Activated naive CD4-positive, alpha-beta T cell treated with anti-CD3 and anti-CD28 coated beads, Interleukin-2, amount 10 ng/mL, durations not matched to agents 7 days and 5 days (primary cell): ENCODE measurements at regions not wholly inside any gene's neighbourhood (a gene's known extent, or its start where the extent isn't known, plus 50 kb on each side); places are given as distances from the start of the nearest gene placed in this dataset.

Source experiments
- CTCF ChIA-PET: fragments of 350-600 bp; sonication (Branson Sonifier 250); formaldehyde crosslinking; loops from one replicate; lab custom pipeline; 2021; ENCODE audit warnings: antibody characterized with exemption; lab: Charles Lee
- DNase-seq: peaks from one replicate; pipeline ENCODE4 v3.0.0-alpha.2; 2020
- H3K27ac Mint-ChIP-seq: one replicate; pipeline ENCODE4 v1.8.0; 2021; ENCODE audit warnings: mild to moderate bottlenecking, moderate library complexity, mixed read lengths
- H3K27me3 Mint-ChIP-seq: one replicate; pipeline ENCODE4 v1.8.0; 2021; ENCODE audit warnings: mild to moderate bottlenecking, mixed read lengths
- H3K36me3 Mint-ChIP-seq: one replicate; pipeline ENCODE4 v1.8.0; 2021; ENCODE audit warnings: mixed read lengths
- H3K4me1 Mint-ChIP-seq: one replicate; pipeline ENCODE4 v1.8.0; 2021; ENCODE audit warnings: mixed read lengths
- H3K4me3 Mint-ChIP-seq: one replicate; pipeline ENCODE4 v1.8.0; 2021; ENCODE audit warnings: mild to moderate bottlenecking, moderate library complexity, mixed read lengths
- H3K9me3 Mint-ChIP-seq: one replicate; pipeline ENCODE4 v1.8.0; 2021; ENCODE audit warnings: mixed read lengths

- no peaks in the 10 kb centered on the region for H3K9me3 Mint-ChIP-seq
- no peak overlapping the region for H3K4me3 Mint-ChIP-seq
- no peaks in the 10 kb centered on the region for H3K4me1 Mint-ChIP-seq
- no peak overlapping the region for H3K27ac Mint-ChIP-seq
- CTCF ChIA-PET: no interaction called here
- H3K36me3 Mint-ChIP-seq: no peaks in the 10 kb centered on the region
- H3K27me3 Mint-ChIP-seq: no peaks in the 10 kb centered on the region
- DNase-seq: no peak
These were observed 66.0 kb upstream of the KIF16B start for GRCh38 chr20:16639027-16639941.

- Mint-ChIP-seq H3K36me3 (no peaks in the 10 kb centered on the region), H3K27ac (no peak overlapping the region), H3K27me3 (no peaks in the 10 kb centered on the region), H3K9me3 (no peaks in the 10 kb centered on the region), H3K4me3 (no peak overlapping the region), H3K4me1 (no peaks in the 10 kb centered on the region)
- DNase-seq: no peak
- CTCF ChIA-PET: no interaction called here
These were observed 64.5 kb upstream of the KIF16B start for GRCh38 chr20:16637797-16638196.

GRCh38 chr20:16626849-16627248 lies 53.6 kb upstream of the KIF16B start:
- H3K4me1 Mint-ChIP-seq: no peaks in the 10 kb centered on the region
- H3K27me3 Mint-ChIP-seq: no peaks in the 10 kb centered on the region
- H3K27ac Mint-ChIP-seq: no peak overlapping the region
- no peaks in the 10 kb centered on the region for H3K36me3 Mint-ChIP-seq
- no peak overlapping the region for H3K4me3 Mint-ChIP-seq
- no peaks in the 10 kb centered on the region for H3K9me3 Mint-ChIP-seq
- no peak for DNase-seq
- CTCF ChIA-PET: no interaction called here

- Mint-ChIP-seq H3K4me3 (no peak overlapping the region), H3K36me3 (no peaks in the 10 kb centered on the region), H3K27me3 (no peaks in the 10 kb centered on the region), H3K9me3 (no peaks in the 10 kb centered on the region), H3K27ac (no peak overlapping the region), H3K4me1 (no peaks in the 10 kb centered on the region)
- DNase-seq: no peak
- CTCF ChIA-PET: no interaction called here
These were observed 50.9 kb upstream of the KIF16B start for GRCh38 chr20:16624106-16624505.
